Keratinocyte (primary cell): ENCODE measurements at regions not wholly inside any gene's neighbourhood (a gene's known extent, or its start where the extent isn't known, plus 50 kb on each side); places are given as distances from the start of the nearest gene placed in this dataset.

Experiments used
- EZH2 ChIP-seq: IDR thresholded peaks from one replicate; pipeline ENCODE4 v1.6.1; 2012; ENCODE audit warnings: inconsistent platforms, mild to moderate bottlenecking, low read length, moderate library complexity
- TF ChIP-seq, protein P1 (sequence below), 3 experiments: IDR thresholded peaks in 1 of 3; conservative IDR thresholded peaks in 1 of 3; optimal IDR thresholded peaks in 1 of 3; 2 replicates in 2 of 3; 3 replicates in 1 of 3; pipeline versions ENCODE3 to v1.5.1; 2011; ENCODE audit warnings: low read length in 3 of 3, mild to moderate bottlenecking in 3 of 3, moderate library complexity in 2 of 3, control low read depth in 1 of 3, inconsistent platforms in 1 of 3; ENCODE audit not compliant: insufficient read depth in 2 of 3; ENCODE audit errors: extremely low read depth in 1 of 3

DNA sequence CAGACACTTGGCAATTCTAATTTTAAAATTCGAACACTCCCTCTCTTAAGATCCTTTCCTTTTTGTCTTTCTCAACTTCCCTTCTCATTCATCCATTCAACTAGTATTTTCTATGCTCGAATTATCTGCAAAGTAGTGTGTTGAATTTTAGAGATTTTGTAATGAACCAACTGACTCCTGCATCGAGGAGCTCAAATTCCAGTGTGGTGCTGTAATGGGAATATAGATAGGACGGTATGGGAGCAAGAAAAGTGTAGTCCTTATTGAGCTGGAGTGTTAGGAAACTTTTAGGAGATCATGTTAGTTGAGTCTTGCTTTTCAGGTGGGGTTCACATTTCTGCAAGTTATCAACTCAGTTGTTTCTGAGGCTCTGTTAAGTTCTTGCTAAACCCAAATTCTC is 897.5 kb downstream of the TTLL7 start:
- TF ChIP-seq EZH2 = no peak
- TF ChIP-seq, protein P1, sequence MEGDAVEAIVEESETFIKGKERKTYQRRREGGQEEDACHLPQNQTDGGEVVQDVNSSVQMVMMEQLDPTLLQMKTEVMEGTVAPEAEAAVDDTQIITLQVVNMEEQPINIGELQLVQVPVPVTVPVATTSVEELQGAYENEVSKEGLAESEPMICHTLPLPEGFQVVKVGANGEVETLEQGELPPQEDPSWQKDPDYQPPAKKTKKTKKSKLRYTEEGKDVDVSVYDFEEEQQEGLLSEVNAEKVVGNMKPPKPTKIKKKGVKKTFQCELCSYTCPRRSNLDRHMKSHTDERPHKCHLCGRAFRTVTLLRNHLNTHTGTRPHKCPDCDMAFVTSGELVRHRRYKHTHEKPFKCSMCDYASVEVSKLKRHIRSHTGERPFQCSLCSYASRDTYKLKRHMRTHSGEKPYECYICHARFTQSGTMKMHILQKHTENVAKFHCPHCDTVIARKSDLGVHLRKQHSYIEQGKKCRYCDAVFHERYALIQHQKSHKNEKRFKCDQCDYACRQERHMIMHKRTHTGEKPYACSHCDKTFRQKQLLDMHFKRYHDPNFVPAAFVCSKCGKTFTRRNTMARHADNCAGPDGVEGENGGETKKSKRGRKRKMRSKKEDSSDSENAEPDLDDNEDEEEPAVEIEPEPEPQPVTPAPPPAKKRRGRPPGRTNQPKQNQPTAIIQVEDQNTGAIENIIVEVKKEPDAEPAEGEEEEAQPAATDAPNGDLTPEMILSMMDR (optimal IDR thresholded peaks at IDR 0.05 in 1 of 3, IDR thresholded peaks at IDR 0.05 in 1 of 3, conservative IDR thresholded peaks at IDR 0.05 in 1 of 3; ENCODE audit: extremely low read depth in 1 of 3, insufficient read depth in 2 of 3, low read length in 3 of 3) = no peak
